T-helper 1 cell (primary cell): ENCODE measurements at regions not wholly inside any gene's neighbourhood (a gene's known extent, or its start where the extent isn't known, plus 50 kb on each side); places are given as distances from the start of the nearest gene placed in this dataset.
"Not testable (repeated sequence)": the region's sequence is repeated elsewhere in the genome, so short reads cannot be mapped to it uniquely, and the experiment has no call there.

Experiments used
- DNase-seq, 5 donors: peaks; one replicate each; pipeline ENCODE4 v3.0.0-alpha.2; 2012 to 2020

GRCh38 chr2:58794103-58794502, 553.0 kb upstream of the FANCL start:
- DNase-seq = no peak

GRCh38 chr2:58788402-58788801, 547.3 kb upstream of the FANCL start:
- DNase-seq = no peak

- DNase-seq = no peak
Observed at GRCh38 chr2:58770846-58771245, 529.7 kb upstream of the FANCL start.

GRCh38 chr2:58769864-58770234, 528.7 kb upstream of the FANCL start:
- no peak for DNase-seq

- no peak for DNase-seq
Observed at GRCh38 chr2:58769111-58769863, 528.2 kb upstream of the FANCL start.

GRCh38 chr2:58768715-58769080, 527.6 kb upstream of the FANCL start:
- no peak for DNase-seq

- no peak for DNase-seq
Observed at GRCh38 chr2:58767828-58768714, 526.9 kb upstream of the FANCL start.

- no peak for DNase-seq
Observed at GRCh38 chr2:58764338-58765104, 523.4 kb upstream of the FANCL start.

- peak in 1 of 5 donors; percentile 5 for DNase-seq
Observed at GRCh38 chr2:58762176-58762781, 521.2 kb upstream of the FANCL start.

- no peak for DNase-seq
Observed at GRCh38 chr2:58757971-58758370, 516.8 kb upstream of the FANCL start.

- DNase-seq = no peak
Observed at GRCh38 chr2:58756336-58756735, 515.2 kb upstream of the FANCL start.

- not testable (repeated sequence) for DNase-seq
Observed at GRCh38 chr2:58752507-58752906, 511.4 kb upstream of the FANCL start.

- not testable (repeated sequence) for DNase-seq
Observed at GRCh38 chr2:58751676-58752075, 510.6 kb upstream of the FANCL start.

- no peak for DNase-seq
Observed at GRCh38 chr2:58749041-58749440, 507.9 kb upstream of the FANCL start.

GRCh38 chr2:58745334-58745733, 504.2 kb upstream of the FANCL start:
- DNase-seq = not testable (repeated sequence)

GRCh38 chr2:58740426-58740825, 499.3 kb upstream of the FANCL start:
- DNase-seq = no peak

GRCh38 chr2:58739033-58739432, 497.9 kb upstream of the FANCL start:
- no peak for DNase-seq

- no peak for DNase-seq
Observed at GRCh38 chr2:58734365-58734764, 493.2 kb upstream of the FANCL start.

- no peak for DNase-seq
Observed at GRCh38 chr2:58732999-58733398, 491.9 kb upstream of the FANCL start.

- DNase-seq = no peak
Observed at GRCh38 chr2:58731488-58731869, 490.4 kb upstream of the FANCL start.

- no peak for DNase-seq
Observed at GRCh38 chr2:58730764-58731487, 489.8 kb upstream of the FANCL start.

- no peak for DNase-seq
Observed at GRCh38 chr2:58727981-58728656, 487.0 kb upstream of the FANCL start.
